Keratinocyte (primary cell): ENCODE measurements at regions not wholly inside any gene's neighbourhood (a gene's known extent, or its start where the extent isn't known, plus 50 kb on each side); places are given as distances from the start of the nearest gene placed in this dataset.

Experiments used
- DNase-seq: peaks from one replicate; pipeline ENCODE4 v3.0.0-alpha.2; 2011; ENCODE audit warnings: low read depth, missing footprints, low spot score
- FAIRE-seq: peaks from 2 replicates; lab custom pipeline; 2011; peaks lifted over from hg19 to GRCh38; lab: Jason Lieb, UNC
- H2AFZ ChIP-seq: 2 replicates; pipeline ENCODE4 v1.6.0; 2012; ENCODE audit warnings: low read length, control low read depth, inconsistent platforms; ENCODE audit not compliant: control insufficient read depth
- H3K27ac ChIP-seq: 2 replicates; pipeline ENCODE4 v1.5.1; 2011; ENCODE audit warnings: low read length; ENCODE audit not compliant: control insufficient read depth, insufficient read depth
- H3K27me3 ChIP-seq: 3 replicates; pipeline ENCODE4 v1.6.0; 2011; ENCODE audit warnings: low read length; ENCODE audit not compliant: control insufficient read depth, insufficient read depth; ENCODE audit errors: extremely low read depth
- H3K36me3 ChIP-seq, 2 experiments: 2 replicates in 1 of 2; 3 replicates in 1 of 2; pipeline ENCODE4 v1.5.1; 2011; ENCODE audit warnings: low read length in 2 of 2, mild to moderate bottlenecking in 1 of 2; ENCODE audit not compliant: control insufficient read depth in 2 of 2, insufficient read depth in 2 of 2; ENCODE audit errors: extremely low read depth in 1 of 2
- H3K4me1 ChIP-seq: 3 replicates; pipeline ENCODE4 v1.5.1; 2011; ENCODE audit warnings: low read length; ENCODE audit not compliant: control insufficient read depth, insufficient read depth; ENCODE audit errors: extremely low read depth
- H3K4me2 ChIP-seq: 3 replicates; pipeline ENCODE4 v1.6.0; 2011; ENCODE audit warnings: low read depth, low read length; ENCODE audit not compliant: control insufficient read depth, insufficient read depth; ENCODE audit errors: extremely low read depth
- H3K4me3 ChIP-seq, 3 experiments: fragments of 200-600 bp in 1 of 3; sonication (generic) in 1 of 3; 2 replicates in 2 of 3; 3 replicates in 1 of 3; pipeline ENCODE4 v1.5.1; 2011 to 2016; ENCODE audit warnings: low read length in 3 of 3, mild to moderate bottlenecking in 3 of 3, control low read depth in 2 of 3, inconsistent platforms in 1 of 3, low read depth in 1 of 3, mixed read lengths in 1 of 3, mixed run types in 1 of 3, moderate library complexity in 1 of 3; ENCODE audit not compliant: control insufficient read depth in 2 of 3, insufficient read depth in 2 of 3; ENCODE audit errors: extremely low read depth in 1 of 3
- H3K79me2 ChIP-seq: 2 replicates; pipeline ENCODE4 v1.6.0; 2012; ENCODE audit warnings: low read length; ENCODE audit not compliant: control insufficient read depth, insufficient read depth
- H3K9ac ChIP-seq: 3 replicates; pipeline ENCODE4 v1.6.0; 2011; ENCODE audit warnings: low read length; ENCODE audit not compliant: control insufficient read depth, insufficient read depth; ENCODE audit errors: extremely low read depth
- H3K9me1 ChIP-seq: 3 replicates; pipeline ENCODE4 v1.6.0; 2011; ENCODE audit warnings: low read length; ENCODE audit not compliant: control insufficient read depth, insufficient read depth; ENCODE audit errors: extremely low read depth
- H3K9me3 ChIP-seq: 2 replicates; pipeline ENCODE4 v1.5.1; 2012; ENCODE audit warnings: low read depth, low read length; ENCODE audit not compliant: control insufficient read depth
- H4K20me1 ChIP-seq: 3 replicates; pipeline ENCODE4 v1.6.0; 2011; ENCODE audit warnings: low read length; ENCODE audit not compliant: control insufficient read depth, insufficient read depth; ENCODE audit errors: extremely low read depth
- EZH2 ChIP-seq: IDR thresholded peaks from one replicate; pipeline ENCODE4 v1.6.1; 2012; ENCODE audit warnings: inconsistent platforms, mild to moderate bottlenecking, low read length, moderate library complexity
- dilution Hi-C: fragments of 300-500 bp; cut with MboI; formaldehyde crosslinking; loops from one replicate; pipeline ENCODE4 v1.7.0; 2020; ENCODE audit warnings: low sequenced_read_pairs; ENCODE audit not compliant: extremely low pct_ligation_motif_present
- TF ChIP-seq, protein P1 (sequence below), 3 experiments: IDR thresholded peaks in 1 of 3; conservative IDR thresholded peaks in 1 of 3; optimal IDR thresholded peaks in 1 of 3; 2 replicates in 2 of 3; 3 replicates in 1 of 3; pipeline versions ENCODE3 to v1.5.1; 2011; ENCODE audit warnings: low read length in 3 of 3, mild to moderate bottlenecking in 3 of 3, moderate library complexity in 2 of 3, control low read depth in 1 of 3, inconsistent platforms in 1 of 3; ENCODE audit not compliant: insufficient read depth in 2 of 3; ENCODE audit errors: extremely low read depth in 1 of 3

DNA sequence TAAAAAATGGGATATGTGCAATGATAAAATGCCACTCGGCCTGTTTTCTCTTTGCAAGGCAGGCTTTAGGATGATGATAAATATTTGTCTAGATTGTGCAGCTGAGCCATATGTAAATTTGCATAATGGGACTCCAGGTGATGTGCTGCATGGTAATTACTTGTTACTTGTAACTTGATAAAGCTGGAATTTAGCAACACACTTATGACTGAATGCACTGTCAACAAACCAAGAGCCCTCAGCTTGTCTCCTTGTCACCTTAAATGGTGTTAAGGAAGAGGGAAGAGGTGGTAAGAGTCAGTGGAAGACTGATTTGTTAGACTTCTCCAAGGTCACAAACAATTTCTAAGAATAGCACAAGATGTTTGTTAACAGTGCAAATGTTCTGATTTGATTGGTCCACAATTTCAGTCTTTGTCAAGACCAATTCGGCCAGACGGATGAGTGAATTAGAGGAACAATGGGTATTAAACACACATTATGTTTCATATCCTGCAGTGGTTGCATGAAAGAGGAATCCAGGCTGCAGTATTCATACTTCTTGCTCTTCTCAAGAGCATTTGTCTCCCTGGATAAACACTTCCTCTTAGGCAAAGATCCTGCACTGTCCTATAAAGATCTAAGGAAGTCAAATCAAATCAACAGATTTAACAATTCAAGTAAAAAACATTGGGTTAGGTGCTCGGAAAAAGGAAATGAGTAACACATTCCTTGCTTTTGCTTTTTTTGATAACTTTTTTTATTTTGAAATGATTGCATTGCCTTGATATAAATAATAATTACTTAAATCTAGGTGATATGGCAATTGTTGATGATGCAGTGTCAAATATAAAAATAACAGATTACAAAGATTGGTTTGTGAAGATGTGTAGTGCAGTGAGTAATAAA lies 448.3 kb upstream of the DDI1 start:
- H3K4me1 ChIP-seq = no peaks in the 10 kb centered on the region
- TF ChIP-seq, protein P1, sequence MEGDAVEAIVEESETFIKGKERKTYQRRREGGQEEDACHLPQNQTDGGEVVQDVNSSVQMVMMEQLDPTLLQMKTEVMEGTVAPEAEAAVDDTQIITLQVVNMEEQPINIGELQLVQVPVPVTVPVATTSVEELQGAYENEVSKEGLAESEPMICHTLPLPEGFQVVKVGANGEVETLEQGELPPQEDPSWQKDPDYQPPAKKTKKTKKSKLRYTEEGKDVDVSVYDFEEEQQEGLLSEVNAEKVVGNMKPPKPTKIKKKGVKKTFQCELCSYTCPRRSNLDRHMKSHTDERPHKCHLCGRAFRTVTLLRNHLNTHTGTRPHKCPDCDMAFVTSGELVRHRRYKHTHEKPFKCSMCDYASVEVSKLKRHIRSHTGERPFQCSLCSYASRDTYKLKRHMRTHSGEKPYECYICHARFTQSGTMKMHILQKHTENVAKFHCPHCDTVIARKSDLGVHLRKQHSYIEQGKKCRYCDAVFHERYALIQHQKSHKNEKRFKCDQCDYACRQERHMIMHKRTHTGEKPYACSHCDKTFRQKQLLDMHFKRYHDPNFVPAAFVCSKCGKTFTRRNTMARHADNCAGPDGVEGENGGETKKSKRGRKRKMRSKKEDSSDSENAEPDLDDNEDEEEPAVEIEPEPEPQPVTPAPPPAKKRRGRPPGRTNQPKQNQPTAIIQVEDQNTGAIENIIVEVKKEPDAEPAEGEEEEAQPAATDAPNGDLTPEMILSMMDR (optimal IDR thresholded peaks at IDR 0.05 in 1 of 3, IDR thresholded peaks at IDR 0.05 in 1 of 3, conservative IDR thresholded peaks at IDR 0.05 in 1 of 3; ENCODE audit: extremely low read depth in 1 of 3, insufficient read depth in 2 of 3, low read length in 3 of 3) = no peak
- TF ChIP-seq EZH2 = no peak
- no peaks in the 10 kb centered on the region for H3K79me2 ChIP-seq
- H3K36me3 ChIP-seq = no peaks in the 10 kb centered on the region
- H3K4me2 ChIP-seq = no peak overlapping the region
- dilution Hi-C loops = no loop called here
- H4K20me1 ChIP-seq = no peaks in the 10 kb centered on the region
- no peak overlapping the region for H2AFZ ChIP-seq
- H3K9ac ChIP-seq = no peak overlapping the region
- no peaks in the 10 kb centered on the region for H3K27me3 ChIP-seq
- no peak for FAIRE-seq
- H3K9me3 ChIP-seq = no peaks in the 10 kb centered on the region
- no peak overlapping the region for H3K27ac ChIP-seq
- no peak for DNase-seq
- no peaks in the 10 kb centered on the region for H3K9me1 ChIP-seq
- H3K4me3 ChIP-seq = no peak overlapping the region

DNA sequence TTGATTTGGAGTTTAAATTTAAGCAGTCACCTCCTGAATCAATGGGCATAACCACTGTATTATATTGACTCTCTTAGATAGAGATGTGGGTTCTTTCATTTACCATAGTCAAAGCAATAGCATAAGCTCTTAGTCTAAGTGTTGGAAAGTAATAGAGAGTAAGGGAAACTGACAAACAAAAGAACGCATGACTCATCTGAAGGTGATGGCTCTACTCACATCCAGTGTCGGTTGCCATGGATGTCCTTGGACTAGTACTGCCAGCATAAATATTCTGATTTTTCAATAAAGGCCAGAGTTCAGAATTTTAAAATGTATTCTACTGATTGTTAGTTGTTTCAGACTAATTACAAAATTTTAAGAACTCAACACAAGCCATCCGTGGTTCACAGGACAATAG lies 444.9 kb upstream of the DDI1 start:
- TF ChIP-seq, protein P1 (optimal IDR thresholded peaks at IDR 0.05 in 1 of 3, IDR thresholded peaks at IDR 0.05 in 1 of 3, conservative IDR thresholded peaks at IDR 0.05 in 1 of 3; ENCODE audit: extremely low read depth in 1 of 3, insufficient read depth in 2 of 3, low read length in 3 of 3) = no peak
- TF ChIP-seq EZH2 = no peak
- no peak for DNase-seq
- H2AFZ ChIP-seq = no peak overlapping the region
- H3K27ac ChIP-seq = no peak overlapping the region
- H3K9ac ChIP-seq = no peak overlapping the region
- no peaks in the 10 kb centered on the region for H4K20me1 ChIP-seq
- no peaks in the 10 kb centered on the region for H3K9me1 ChIP-seq
- H3K4me2 ChIP-seq = no peak overlapping the region
- no peak for FAIRE-seq
- no peaks in the 10 kb centered on the region for H3K27me3 ChIP-seq
- H3K4me1 ChIP-seq = peaks cover 6% of the 10 kb centered on the region
- no peaks in the 10 kb centered on the region for H3K36me3 ChIP-seq
- peaks cover 3% of the 10 kb centered on the region for H3K9me3 ChIP-seq
- H3K4me3 ChIP-seq = no peak overlapping the region
- dilution Hi-C loops = no loop called here
- H3K79me2 ChIP-seq = no peaks in the 10 kb centered on the region
